NCI-H510A treated with DMSO at 0.1 percent for 48 hours (cell line): ENCODE measurements at regions not wholly inside any gene's neighbourhood (a gene's known extent, or its start where the extent isn't known, plus 50 kb on each side); places are given as distances from the start of the nearest gene placed in this dataset.
"Not testable (repeated sequence)": the region's sequence is repeated elsewhere in the genome, so short reads cannot be mapped to it uniquely, and the experiment has no call there.

ENCODE experiments used
- DNase-seq: peaks from one replicate; lab custom pipeline; 2025; lab: John Stamatoyannopoulos, UW

DNA sequence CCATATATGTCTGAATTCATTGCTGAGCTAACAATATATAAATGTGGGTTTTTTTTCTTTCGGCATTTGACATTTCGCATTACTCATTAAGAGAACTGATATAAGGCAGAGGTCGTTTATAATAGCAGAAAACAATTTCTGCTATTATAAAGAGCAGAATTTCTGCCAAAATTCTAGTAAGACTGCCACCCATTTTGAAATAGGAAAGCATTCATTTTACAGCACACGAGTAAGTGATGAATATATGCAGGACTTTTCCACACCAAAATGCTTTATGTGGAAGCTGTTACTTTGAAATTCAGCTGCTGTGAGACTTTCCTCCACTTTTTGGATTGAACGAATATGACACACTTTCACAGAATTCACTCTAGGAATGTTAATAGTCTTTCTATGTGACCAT, 610.9 kb upstream of the MAN1A1 start:
- DNase-seq = no peak

DNA sequence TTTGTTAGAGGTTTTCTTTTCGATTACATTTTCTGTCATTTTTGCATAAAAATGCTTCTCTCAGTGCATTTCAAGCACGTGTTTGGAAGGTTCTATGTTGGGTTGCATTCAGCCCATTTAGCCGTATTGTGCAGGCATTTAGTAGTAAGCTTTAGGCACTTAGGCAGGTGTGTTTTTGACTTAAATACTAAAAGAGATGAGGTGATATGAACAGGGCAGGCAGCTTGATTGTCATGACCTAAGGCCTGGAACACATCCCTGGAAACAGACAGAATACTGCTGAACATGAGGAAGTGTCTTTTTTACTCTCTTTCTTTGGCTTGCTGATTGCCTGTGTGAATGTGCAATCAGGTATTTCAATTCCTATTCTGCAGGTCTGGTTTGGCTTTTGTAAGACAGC, 610.5 kb upstream of the MAN1A1 start:
- DNase-seq = no peak

DNA sequence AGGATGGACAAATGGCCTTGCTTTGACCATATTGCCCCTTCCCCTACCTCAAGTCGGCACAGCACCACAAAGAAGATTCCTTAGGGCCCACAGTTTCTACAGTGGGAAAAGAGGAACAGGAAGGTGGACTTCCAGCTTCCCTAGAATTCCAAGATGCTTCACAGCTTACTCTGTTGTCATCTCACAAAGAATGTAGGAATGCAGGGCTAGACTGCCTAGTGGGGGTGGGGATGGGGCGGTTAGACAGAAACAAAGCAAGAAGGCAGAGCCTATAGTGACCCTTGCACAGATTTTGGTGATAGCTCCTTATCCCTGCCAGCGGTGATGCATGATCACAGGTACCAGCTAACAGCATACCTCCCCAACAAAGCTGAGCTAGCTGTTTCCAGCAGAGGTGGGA, 607.6 kb upstream of the MAN1A1 start:
- DNase-seq = no peak

DNA sequence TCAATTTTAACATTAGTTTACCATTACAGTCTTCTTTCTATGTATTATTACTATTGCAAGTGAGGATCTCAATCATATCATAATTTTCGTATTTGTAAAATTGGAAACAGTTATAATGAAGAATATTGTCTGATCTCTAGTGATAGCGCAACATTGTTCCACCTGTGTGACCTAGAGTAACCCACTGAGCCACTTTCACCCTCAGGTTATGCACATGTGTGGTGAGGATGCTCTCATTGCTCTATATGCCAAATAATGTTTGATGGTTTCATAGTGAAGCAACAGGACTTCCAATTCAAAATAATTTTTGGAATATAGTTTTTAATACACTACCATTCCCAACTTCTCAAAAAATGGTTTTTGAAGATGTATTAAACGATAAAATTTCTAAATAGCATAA, 603.1 kb upstream of the MAN1A1 start:
- DNase-seq = no peak

DNA sequence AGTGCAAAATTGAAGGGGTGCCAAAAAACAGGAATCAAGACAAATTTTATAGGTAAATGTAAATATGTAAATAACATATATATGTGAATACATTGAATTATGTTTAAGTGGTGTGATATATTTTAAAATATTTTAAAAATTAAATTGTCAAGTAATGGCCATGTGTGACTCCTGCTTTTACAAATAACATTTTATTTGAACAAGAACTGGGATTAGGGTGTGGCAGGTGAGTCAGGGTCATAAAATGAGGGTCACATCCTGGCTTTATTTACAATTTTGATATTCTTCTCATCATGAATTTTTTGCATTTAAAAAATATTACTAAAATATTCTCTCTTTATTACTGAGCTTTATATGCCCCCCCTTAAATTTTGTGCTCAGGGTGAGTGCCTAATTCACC, 601.1 kb upstream of the MAN1A1 start:
- no peak for DNase-seq

DNA sequence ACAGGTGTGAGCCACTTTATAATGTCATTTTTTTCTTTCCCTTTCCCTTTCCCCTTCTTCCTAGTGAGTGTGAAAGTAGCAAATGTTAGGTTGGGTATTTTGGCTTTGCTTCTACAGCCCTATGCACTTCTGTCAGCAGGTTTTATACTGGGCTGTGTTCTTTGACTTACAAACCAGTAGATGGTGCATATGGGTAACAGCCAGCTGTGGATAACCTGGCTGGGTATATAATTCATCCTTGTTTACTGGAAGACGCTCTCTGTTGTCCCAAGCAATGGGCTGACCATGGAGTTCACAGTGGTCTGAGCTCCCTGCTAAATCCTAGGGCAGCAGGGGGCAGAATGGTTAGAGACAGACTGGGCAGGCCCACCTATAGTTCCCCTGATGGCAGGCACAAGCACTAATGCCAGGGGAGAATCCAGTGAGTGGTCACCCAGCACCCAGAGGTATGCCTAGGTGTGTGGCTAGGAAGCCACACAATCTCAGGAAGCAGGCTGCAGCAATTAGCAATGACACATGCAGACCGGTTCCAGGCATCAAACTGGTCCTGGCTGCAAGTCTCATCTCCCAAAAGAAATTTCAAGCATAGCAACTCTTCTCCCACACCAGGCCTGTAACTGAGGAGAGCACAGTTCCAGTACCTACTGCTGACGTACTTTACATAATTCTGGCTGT, 592.7 kb upstream of the MAN1A1 start:
- DNase-seq = no peak

DNA sequence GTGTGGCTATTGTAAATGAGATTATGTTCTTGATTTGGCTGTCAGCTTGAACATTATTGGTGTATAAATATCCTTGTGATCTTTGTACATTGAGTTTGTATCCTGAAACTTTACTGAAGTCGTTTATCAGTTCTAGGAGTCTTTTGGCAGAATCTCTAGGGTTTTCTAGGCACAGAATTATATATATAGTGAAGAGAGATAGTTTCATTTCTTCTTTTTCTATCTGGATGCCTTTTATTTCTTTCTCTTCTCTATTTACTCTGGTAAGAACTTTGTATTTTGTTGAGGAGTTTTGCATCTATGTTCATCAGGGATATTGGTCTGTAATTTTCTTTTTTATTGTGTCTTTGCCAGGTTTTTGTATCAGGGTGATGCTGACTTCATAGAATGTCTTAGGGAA, 589.2 kb upstream of the MAN1A1 start:
- no peak for DNase-seq

DNA sequence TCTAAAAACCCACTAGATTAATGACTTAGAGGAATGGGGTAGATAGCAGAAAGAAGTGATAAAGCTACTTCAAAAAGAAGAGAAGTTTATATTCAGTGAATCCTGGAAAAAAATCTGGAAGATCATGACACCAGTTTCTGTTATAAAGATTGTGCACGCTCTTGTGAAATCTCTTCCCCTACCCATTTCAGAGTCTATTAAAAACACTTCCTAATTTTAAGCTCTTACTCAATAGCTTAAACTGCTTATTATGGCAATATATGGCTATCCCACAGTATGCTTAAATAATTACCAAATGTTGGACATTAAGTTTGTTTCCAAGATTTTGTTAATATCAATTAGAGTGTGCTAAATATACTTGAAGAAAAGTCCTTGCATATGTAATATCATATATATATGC, 585.3 kb upstream of the MAN1A1 start:
- DNase-seq = no peak

GRCh38 chr6:119929121-119929520, 579.6 kb upstream of the MAN1A1 start:
- no peak for DNase-seq

DNA sequence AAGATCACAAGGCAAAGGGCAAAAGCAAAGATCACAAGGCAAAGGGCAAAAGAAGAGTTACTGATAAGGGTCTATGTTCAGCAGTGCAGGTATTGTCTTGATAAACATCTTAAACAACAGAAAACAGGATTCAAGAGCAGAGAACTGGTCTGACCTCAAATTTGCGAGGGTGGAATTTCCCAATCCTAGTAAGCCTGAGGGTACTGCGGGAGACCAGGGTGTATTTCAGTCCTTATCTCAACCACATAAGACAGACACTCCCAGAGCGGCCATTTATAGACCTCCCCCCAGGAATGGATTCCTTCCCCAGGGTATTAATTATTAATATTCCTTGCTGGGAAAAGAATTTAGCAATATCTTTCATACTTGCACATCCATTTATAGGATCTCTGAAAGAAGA, 575.3 kb upstream of the MAN1A1 start:
- not testable (repeated sequence) for DNase-seq

DNA sequence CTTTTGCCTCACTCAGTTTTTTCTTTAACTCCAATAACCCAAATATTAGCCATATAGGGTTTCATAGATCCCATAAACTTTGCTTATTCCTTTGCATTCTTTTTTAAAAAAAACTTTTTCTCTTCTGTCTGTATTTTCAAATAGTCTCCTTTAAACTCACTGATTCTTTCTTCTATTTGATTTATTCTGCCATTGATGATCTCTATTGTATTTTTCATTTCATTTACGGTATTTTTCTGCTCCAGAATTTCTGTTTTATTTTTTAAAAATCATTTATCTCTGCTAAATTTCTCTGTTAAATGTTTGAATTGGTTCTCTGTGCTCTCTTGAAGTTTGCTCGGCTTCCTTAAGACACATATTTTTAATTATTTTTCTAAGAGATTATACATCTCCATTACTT, 573.3 kb upstream of the MAN1A1 start:
- no peak for DNase-seq

DNA sequence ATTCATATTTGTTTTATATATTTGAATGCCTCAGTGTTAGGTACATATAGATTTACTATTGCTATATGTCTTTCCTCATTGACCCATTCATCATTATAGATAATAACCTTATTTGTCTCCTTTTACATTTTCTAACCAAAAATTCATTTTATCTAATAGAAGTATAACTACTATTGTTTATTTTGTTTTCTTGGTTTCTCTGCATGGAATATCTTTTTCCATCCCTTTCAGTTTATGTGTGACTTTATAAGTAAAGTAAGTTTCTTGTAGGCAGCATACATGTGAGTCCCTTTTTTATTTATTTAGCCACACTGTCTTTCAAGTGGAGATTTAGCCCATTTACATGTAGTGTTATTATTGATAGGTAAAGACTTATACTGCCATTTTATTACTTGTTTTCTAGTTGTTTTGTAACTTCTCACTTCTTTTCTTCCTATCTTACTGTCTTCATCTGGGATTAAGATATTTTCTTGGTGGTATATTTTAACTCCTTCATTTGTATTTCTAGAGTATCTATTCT, 572.0 kb upstream of the MAN1A1 start:
- DNase-seq = no peak

GRCh38 chr6:119917186-119917585, 567.6 kb upstream of the MAN1A1 start:
- DNase-seq = no peak

DNA sequence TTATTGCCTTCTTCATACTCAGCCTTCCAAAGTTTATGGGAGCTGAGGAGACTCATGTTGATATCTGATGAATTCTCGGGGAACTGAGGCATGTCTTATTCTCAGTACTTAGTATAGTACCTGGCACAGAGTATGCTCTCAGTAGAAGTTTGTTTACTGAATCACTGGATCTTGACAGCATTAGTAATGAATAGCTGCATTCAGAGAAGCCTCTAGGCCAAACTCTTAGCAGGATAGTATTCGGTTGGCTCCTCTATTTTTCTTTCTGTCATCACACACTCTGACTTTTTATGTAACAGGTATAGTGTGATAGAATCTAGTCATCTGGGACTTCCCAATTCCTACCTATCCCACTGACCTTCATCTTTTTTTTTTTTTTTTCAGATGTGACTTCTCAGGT, 566.4 kb upstream of the MAN1A1 start:
- DNase-seq = no peak

DNA sequence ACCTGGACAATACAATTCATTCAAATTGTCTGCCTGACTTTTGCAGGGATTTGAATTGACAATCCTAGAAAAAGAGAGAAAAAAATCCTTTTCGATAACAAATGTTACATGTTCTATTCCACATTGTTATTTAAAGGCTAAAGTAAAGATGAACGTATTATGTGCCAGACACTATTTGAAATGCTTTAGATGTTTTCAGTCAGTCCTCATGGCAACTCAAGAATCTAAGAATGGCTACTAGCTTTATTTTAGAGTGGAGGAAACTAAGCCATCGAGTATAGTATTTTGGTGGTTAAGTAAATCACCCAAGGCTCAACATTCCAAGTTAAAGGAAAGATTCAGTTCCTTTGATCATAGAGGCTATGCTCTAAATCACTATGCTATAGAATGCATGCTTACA, 558.6 kb upstream of the MAN1A1 start:
- no peak for DNase-seq

GRCh38 chr6:119902681-119903080, 553.1 kb upstream of the MAN1A1 start:
- DNase-seq = no peak

GRCh38 chr6:119896806-119897205, 547.2 kb upstream of the MAN1A1 start:
- no peak for DNase-seq

DNA sequence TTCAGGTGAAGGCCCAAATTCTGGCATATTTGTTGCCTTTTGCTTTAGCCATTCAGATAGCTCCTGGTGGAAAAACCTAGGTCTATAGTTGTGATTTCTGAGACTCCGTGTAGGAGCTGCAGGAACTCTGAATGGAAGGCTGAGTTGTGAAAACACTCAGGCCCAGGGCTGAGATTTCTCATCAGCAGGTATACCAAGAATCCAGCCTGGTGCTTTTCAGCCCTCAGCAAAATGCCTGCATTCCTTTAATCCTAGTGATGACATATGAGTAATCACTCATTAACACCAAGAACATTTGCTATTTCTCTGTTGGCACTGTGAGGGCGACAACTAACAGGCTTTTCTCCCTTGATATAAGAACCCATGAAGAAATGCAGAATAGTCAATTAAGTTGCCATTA, 546.1 kb upstream of the MAN1A1 start:
- DNase-seq = no peak

GRCh38 chr6:119894811-119895210, 545.2 kb upstream of the MAN1A1 start:
- peak; percentile 10 for DNase-seq

GRCh38 chr6:119891644-119892043, 542.1 kb upstream of the MAN1A1 start:
- no peak for DNase-seq

- DNase-seq = no peak
Observed at GRCh38 chr6:119891206-119891605, 541.6 kb upstream of the MAN1A1 start.

DNA sequence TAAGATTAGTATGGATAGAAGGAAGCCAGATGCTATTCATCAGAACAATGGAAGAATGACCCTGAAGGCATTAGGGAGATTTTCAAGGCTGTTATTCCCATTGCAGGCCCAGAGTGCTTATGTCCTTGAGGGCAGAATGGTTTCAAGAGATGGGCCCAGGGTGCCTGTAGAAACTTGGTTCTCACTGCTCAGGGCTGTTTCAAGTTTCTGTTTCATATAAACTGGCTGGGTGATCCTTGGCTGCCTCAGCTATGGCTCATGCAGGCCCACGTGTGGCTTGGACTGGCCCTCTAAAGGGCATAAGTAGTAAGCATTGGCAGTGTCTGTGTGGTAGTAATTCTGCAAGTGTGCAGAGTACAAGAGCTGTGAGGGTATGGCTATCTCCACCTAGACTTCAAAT, 540.9 kb upstream of the MAN1A1 start:
- no peak for DNase-seq

DNA sequence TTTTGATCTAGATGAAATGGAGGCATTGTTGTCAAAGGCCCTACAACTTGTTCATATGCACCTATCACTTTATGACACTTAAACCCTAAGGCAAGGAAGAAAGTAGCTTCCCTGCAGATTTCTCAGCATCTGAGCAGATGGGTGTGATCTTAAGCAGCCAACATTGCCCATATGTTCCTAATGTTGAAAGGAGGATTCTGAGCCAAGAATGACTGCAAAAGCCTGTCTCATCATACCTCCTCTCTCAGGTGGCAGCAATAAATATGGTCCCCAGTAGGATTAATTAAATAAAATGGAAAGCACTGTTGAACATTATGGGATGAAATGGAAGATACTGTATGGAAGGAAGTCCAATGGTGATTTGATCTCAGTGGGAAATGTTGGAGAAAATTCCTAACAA, 538.1 kb upstream of the MAN1A1 start:
- no peak for DNase-seq

DNA sequence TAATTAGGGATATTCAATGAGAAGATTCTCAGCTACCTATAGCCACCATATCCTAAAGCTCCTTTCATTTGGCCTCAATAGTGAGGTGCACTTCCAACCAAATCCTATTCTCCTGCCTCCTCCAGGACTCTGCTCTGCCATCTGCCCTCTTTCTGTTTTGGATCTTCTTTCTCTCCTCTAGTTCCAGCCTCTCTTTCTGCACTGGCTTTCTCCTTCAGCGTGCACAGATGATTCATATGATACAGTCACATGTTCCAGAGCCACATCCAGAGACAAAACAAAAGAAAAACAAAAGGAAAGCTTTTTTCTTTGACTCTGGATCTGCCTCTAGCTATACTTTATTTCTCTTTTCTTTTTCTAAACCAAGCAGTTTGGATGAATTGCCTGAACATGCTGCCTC, 531.9 kb upstream of the MAN1A1 start:
- no peak for DNase-seq

- DNase-seq = no peak
Observed at GRCh38 chr6:119880840-119881239, 531.3 kb upstream of the MAN1A1 start.
